NCI-H1105 (cell line): ENCODE measurements at regions not wholly inside any gene's neighbourhood (a gene's known extent, or its start where the extent isn't known, plus 50 kb on each side); places are given as distances from the start of the nearest gene placed in this dataset.
"Not testable (repeated sequence)": the region's sequence is repeated elsewhere in the genome, so short reads cannot be mapped to it uniquely, and the experiment has no call there.

Experiments
- DNase-seq: peaks from one replicate; lab custom pipeline; 2025; lab: John Stamatoyannopoulos, UW

DNA sequence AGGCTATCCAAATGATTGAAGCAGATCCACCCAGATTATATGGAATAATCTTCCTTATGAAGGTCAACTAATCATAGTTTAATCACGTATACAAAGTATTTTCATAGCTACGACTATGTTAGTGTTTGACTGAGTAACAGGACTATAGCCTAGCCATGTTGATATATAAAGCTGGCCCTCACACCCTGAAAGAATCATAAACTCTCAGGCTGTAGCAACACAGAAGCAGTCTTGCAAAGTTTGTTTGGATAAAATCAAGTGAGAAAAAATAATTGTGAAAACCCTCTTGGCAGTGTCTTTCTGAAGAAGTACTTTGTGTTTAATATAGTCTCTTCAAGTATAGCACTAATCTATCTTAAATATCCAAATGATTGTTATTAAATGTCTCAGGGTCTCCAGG, 374.5 kb upstream of the DAB2 start:
- DNase-seq: no peak

- DNase-seq: no peak
These were observed 369.9 kb upstream of the DAB2 start for GRCh38 chr5:39794513-39795210.

GRCh38 chr5:39785410-39785809, 360.6 kb upstream of the DAB2 start:
- DNase-seq: no peak

DNA sequence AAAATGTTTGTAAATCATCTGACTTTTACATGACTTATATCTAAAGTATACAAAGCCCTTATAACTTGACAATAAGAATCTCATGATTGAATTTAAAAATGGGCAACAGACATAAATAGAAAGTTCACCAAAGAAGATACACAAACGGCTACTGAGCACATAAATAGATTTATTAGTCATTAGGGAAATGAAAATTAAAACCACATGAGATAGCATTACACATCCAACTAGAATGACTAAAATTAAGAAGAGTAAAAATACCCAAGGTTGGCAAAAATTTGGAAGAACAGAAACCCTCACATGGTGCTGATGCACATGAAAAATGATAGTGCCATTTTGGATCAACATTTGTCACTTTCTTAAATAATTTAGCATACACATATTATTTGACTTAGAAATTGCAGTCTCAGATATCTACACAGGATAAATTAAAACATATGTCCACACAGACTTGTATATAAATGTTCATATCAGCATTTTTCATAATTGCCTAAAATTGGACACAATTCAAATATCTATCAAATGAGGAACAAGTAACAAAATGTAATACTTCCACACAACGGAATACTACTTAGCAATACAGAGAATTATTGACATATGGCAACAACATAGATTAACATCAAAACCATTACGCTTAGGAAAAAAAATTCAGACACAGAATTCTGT, 359.1 kb upstream of the DAB2 start:
- DNase-seq: no peak

- DNase-seq: no peak
These were observed 355.6 kb upstream of the DAB2 start for GRCh38 chr5:39780347-39780746.

DNA sequence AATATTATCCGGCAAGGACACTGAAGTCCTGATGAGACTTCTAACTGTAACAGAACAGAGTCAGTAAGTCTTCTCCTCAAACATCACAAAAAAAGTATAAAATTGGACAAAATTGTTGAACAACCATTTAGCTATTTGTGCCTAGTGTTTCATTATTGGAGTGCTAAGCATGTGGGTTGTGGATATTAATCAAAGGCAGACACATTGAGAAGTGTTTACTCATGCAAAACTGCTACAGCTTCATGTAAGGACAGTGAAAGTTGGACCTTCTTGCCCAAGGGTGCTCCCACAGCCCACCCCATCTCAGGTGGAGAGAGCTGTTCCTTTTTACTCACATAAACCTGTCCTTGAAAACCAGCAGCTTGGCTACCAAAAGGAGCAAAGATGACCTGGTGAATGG, 355.1 kb upstream of the DAB2 start:
- DNase-seq: no peak

DNA sequence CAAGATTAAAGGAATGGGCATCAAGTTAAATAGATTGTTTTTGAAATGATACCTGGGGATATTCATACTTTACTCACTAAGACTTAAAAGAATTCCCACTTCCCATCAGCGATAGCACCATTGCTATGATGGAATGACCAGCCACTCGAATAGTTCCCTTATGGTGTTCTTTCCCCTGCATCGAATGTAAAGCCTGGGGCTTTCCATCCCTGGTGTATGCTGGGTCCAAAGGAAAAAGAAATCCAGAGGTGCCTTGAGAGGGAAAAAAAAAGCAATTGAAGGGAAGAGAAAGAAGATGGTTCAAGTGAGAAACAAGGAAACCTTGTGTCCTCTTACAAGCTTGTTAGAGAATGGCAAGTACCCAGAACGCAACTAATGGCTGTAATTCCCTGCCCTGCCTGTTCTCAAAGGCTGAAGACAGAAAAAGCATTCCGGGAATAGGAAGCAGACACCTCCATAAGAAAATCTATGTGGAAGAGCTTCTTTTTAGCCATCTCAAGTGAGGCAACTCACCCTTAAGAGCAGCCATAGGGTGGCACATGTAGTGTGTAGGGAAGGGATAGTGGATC, 351.1 kb upstream of the DAB2 start:
- no peak for DNase-seq

DNA sequence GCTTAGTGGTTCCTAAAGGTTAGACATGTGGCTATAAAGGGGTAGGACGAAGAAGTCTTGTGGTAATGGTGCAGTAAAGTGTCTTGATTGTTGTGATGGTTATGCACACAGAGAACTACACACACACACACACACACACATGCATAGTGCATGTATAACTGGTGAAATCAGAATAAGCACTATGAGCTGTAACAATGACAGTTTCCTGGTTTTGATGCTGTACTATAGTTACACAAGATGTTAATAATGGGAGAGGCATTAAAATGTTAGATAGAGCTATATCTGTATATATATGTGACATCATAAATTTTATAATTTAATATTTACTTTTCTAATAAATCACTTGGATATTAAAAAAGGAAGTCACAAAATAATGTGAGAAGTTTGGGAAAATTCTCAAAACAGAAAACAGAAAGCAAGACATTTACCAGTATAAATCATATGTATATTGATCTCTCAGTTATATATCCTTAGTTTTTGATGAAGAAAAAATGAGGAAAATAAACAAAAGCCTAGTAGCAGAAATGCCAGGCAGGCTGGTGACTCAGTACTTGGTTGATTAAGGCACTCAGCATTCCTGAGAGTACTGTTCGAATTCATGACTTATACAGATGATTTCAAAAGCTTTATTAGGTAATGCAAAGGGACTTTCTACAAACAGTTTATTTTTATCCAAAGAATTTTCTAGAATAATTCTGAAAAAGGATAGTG, 350.5 kb upstream of the DAB2 start:
- no peak for DNase-seq

GRCh38 chr5:39774605-39775004, 349.8 kb upstream of the DAB2 start:
- DNase-seq: no peak

- no peak for DNase-seq
These were observed 347.5 kb upstream of the DAB2 start for GRCh38 chr5:39772307-39772706.

- no peak for DNase-seq
These were observed 343.1 kb upstream of the DAB2 start for GRCh38 chr5:39767916-39768315.

DNA sequence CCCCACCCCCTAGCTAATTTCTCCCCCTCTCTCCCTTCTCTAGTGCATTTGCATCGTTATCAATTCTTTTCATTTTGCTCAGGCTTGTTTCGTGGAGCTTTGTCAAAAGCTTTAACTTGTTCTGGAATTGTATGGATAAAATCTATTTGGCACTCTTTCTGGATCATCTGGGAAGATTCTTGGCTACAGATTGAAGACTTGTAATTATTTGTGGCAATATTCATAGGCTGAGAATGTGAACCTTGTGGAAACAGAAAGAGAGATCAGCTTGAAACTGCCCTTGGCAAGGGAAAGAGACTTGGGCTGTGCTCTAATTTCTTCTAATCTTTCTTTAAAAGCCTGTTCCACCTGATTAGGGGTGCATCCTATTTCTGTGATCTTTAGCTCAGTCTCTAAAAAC, 340.6 kb upstream of the DAB2 start:
- DNase-seq: no peak

DNA sequence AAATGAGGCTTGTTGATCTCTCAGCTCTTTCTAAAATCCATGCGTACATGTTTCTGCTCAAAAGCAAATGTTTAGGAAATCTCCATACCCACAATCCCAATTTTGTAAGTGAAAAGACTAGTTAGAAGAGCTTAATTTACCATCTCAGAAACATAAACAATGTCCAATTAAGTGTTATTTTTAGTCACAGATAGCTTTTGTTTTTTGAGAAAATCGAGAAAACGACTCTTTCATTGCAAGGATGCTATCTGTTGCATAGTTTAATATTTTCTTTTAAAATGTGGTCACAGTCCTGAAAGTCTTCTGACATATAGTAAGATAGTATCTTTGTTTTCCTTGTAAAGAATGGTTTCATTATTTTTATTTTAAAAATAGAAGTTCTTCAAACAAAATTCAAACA, 338.0 kb upstream of the DAB2 start:
- DNase-seq: no peak

DNA sequence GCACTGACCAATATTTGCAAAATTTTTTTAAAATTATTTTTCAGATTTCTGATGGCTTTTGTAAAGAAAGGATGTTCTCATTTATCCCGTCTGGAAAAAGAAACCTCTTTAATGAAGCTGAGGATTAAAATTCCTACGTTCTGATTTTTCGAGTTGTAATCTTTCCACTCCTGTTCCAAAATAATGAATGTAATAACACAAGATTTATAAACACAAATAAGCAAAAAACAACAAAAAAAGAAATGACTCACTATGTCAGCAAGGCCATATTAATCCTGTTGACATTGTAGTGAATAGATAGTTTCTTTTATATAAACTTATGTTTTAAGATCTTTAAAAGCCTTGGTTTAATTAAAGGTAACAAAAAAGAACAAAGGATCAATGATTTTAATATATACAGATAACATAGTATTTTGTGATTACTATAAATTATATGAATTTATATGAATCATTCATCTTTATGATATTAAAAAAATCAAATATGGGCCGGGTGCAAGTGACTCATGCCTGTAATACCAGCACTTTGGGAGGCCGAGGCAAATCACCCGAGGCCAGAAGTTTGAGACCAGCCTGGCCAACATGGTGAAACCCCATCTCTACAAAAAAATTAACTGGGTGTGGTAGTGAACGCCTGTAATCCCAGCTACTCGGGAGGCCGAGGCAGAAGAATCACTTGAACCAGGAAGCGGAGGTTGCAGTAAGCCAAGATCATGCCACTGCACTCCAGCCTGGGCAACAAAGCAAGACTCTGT, 336.6 kb upstream of the DAB2 start:
- no peak for DNase-seq

DNA sequence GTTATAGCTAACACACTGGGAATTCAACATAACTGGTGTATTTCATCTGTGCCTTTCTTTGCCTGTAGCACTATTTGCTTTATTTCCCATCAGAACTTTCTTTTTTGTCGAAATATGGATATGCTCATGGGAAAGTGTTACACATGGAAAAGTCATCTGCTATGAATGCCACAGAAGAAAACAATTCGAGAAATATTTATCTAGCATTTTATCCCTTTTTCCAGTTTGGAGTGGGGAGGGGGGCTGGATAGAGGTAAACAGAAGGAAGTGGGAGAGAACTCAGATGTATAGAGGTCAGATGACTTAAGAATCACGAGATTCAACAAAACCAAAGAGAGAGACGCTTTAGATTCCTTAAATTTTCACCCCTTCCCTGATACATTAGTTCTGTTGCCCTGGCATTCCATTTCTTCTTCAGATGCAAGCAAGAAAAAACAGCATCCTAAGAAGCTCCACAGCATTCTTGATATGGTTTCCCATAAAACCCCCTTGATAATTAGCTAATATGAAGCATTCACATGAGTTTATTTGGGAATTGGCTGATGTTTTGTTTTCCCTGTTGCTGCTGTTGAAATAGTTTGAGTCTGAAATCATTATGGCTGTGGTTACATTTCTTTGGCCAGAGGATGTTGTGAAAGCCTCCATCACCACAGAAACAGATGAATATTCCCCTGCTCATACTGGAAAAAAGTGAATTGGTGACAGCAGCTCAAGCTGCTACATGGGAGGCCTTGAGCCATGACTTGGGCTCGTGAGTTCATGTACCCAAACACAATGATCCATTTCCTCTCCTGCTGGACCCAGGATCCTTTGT, 335.8 kb upstream of the DAB2 start:
- DNase-seq: no peak

DNA sequence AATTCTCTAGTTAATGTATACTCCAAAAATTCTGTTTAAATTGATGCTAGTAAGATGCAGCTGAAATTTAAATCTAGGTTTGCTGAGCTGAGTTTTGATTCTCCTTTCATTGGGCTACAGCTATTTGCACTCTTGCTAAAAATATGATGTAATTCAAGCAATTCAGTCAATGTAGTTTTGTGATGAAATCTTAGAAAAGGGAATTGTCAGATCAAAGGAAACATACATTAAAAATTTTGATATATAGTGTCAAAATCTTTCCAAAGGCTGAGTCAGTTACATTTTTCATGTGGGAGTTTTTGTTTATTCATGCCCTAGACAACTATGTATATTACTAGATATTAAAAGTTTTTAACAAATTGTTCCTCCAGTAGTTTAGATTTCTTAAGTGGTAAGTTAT, 334.9 kb upstream of the DAB2 start:
- no peak for DNase-seq

DNA sequence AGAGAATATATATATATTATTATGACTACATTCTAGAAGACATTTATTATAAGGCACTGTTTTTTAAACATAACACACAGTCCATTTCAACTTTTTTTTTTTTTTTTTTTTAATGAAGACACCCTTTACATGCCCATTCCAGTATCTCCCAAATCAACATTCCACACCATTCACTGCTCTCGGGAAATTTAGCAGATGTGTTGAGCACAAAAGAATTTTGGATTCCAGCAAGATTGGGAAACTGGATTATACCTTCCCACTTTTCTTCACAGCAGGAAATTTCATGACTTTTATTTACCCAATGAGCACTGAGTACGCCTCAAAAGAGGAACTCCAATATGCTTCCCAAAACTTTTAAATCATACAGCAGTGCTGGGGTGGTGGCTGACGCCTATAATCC, 333.6 kb upstream of the DAB2 start:
- DNase-seq: no peak

DNA sequence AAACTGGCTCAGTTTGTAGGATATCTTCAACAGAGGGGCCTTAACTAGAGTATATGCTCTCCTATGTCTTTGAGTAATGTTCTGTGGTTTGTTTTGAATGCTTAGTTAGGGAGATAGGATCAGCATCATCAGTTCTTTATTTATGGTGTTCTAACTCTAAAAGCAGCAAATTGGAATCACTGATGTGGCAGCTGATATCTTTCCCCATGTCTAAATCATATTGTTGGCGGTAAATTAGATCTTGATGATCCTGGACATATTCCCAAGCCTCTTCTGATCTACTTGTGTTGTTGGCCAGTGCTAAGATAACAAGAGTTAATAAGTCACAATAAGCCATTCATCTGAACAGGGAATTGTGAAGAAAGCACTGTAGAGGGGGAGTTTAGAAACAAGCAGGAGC, 332.4 kb upstream of the DAB2 start:
- DNase-seq: no peak

DNA sequence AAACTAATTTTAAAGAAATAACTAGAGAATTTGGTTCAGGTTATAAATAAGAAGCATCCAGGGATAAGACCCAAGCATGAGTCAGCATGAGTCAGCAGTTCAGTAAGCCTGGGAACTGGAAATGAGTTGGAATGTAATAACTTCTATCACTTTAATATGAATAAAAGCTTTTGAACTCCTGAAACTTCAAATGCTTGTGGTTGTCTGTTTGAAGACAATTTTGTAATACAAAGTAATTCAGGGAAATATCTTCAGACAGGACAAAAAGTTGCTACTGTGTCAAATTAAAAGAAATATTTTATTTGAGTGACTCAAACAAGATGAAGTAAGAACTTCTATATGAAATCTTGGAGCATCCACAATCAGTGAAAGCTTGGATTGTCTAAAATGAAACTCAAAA, 331.2 kb upstream of the DAB2 start:
- DNase-seq: no peak

DNA sequence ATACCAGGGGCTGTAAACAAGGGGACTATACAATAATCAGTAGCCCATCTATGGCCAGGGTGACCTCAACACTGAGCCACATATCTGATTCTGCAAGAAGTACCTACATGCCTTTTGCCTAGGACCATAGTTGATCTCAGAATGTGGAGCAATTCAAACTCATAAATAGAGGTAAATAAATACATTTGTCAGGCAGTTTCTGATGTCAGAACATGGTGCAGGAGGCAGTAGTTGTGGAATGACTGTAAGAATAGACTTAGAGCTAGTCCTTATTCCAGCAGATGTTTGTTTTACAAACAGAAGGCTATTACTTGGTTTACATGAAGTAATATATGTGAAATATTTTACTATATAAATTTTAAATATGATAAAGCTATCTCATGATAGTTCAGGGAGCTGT, 330.7 kb upstream of the DAB2 start:
- no peak for DNase-seq

DNA sequence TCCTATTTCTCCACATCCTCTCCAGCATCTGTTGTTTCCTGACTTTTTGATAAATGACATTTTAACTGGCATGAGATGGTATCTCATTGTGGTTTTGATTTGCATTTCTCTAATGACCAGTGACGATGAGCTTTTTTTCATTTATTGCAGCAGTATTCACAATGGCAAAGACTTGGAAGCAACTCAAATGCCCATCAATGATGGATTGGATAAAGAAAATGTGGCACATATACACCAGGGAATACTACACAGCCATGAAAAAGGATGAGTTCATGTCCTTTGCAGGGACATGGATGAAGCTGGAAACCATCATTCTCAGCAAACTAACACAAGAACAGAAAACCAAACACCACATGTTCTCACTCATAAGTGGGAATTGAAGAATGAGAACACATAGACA, 329.0 kb upstream of the DAB2 start:
- DNase-seq: not testable (repeated sequence)

GRCh38 chr5:39750661-39751060, 325.9 kb upstream of the DAB2 start:
- DNase-seq: no peak
